ENCODE measurements at regions not wholly inside any gene's neighbourhood (a gene's known extent, or its start where the extent isn't known, plus 50 kb on each side); places are given as distances from the start of the nearest gene placed in this dataset.
"Not testable (repeated sequence)": the region's sequence is repeated elsewhere in the genome, so short reads cannot be mapped to it uniquely, and the experiment has no call there.

DNA sequence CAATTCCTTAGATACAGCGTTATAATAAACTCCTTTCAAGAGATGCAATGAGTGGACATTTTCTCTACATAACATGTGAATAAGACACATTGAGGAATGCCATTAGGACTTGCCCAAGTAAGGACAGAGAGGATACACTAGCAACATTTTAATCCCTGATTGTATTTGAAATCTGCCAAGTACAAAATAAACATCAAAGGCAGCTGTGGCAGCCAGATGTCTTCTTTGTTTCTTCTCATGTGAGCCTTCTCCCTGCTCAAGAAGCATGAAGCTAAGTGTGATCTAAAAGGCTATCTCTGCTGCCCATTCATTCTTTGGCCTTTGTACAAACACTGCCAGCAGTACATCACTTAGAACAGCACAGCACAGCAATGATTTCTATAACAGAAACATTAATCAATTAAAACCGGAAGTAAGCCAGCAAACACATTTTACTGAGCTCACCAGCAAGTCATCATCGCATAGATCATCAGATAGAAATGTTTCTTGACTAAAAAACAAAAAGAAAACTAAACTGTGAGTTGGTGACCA, 364.0 kb downstream of the CNTN6 start:
- no peak overlapping the region for H3K4me2 ChIP-seq (ENCODE audit: extremely low read depth, insufficient read depth, low read length)
- no peaks in the 10 kb centered on the region for H3K4me1 ChIP-seq (ENCODE audit: control insufficient read depth, extremely low read depth, insufficient read depth, low read length)
- no peak overlapping the region for H2AFZ ChIP-seq (ENCODE audit: low read length)
- H3K36me3 ChIP-seq (ENCODE audit: control insufficient read depth, insufficient read depth, low read length): no peaks in the 10 kb centered on the region
- H3K79me2 ChIP-seq (ENCODE audit: control insufficient read depth, insufficient read depth, low read length): no peaks in the 10 kb centered on the region
- H3K27me3 ChIP-seq (ENCODE audit: control insufficient read depth, insufficient read depth, low read length): no peaks in the 10 kb centered on the region
- H3K27ac ChIP-seq (ENCODE audit: insufficient read depth, low read length): no peak overlapping the region
- H3K9ac ChIP-seq (ENCODE audit: insufficient read depth, low read length): no peak overlapping the region
- H4K20me1 ChIP-seq (ENCODE audit: control insufficient read depth, extremely low read depth, insufficient read depth, low read length): no peaks in the 10 kb centered on the region
- H3K4me3 ChIP-seq (replicated peaks in 1 of 4; ENCODE audit: control extremely low read depth in 1 of 4, insufficient read depth in 1 of 4, low read depth in 3 of 4, low read length in 4 of 4): no peak overlapping the region
- DNase-seq (ENCODE audit: low read depth in 2 of 2): no peak
- TF ChIP-seq, protein P1, sequence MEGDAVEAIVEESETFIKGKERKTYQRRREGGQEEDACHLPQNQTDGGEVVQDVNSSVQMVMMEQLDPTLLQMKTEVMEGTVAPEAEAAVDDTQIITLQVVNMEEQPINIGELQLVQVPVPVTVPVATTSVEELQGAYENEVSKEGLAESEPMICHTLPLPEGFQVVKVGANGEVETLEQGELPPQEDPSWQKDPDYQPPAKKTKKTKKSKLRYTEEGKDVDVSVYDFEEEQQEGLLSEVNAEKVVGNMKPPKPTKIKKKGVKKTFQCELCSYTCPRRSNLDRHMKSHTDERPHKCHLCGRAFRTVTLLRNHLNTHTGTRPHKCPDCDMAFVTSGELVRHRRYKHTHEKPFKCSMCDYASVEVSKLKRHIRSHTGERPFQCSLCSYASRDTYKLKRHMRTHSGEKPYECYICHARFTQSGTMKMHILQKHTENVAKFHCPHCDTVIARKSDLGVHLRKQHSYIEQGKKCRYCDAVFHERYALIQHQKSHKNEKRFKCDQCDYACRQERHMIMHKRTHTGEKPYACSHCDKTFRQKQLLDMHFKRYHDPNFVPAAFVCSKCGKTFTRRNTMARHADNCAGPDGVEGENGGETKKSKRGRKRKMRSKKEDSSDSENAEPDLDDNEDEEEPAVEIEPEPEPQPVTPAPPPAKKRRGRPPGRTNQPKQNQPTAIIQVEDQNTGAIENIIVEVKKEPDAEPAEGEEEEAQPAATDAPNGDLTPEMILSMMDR (conservative IDR thresholded peaks at IDR 0.05 in 1 of 2, IDR thresholded peaks at IDR 0.05 in 1 of 2; ENCODE audit: low read depth in 1 of 2, low read length in 2 of 2): no peak
- no peak for TF ChIP-seq EZH2 (IDR thresholded peaks at IDR 0.05; ENCODE audit: low read length, missing control alignments)
- H3K9me3 ChIP-seq (ENCODE audit: control insufficient read depth, insufficient read depth, low read depth, low read length): no peaks in the 10 kb centered on the region

DNA sequence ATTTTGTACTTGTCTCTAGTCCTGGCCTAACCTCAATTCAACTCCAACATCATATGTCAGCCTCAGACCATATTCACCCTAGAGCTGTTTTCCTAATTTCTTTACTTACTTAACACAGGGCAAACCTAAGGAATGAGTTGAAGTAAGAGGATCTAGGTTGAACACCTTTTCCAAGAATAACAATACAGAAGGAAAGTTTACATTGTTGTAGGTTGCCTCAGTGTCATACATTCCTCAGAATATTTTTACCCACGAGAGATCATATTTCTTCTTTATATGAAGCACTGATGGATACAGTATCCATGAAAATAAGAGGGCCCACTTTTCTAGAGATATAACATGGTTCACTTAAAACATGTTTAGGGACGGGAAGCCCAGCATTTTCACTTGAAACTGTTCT, 369.5 kb downstream of the CNTN6 start:
- H3K4me1 ChIP-seq (ENCODE audit: control insufficient read depth, extremely low read depth, insufficient read depth, low read length): no peaks in the 10 kb centered on the region
- H3K4me2 ChIP-seq (ENCODE audit: extremely low read depth, insufficient read depth, low read length): no peak overlapping the region
- H3K36me3 ChIP-seq (ENCODE audit: control insufficient read depth, insufficient read depth, low read length): no peaks in the 10 kb centered on the region
- no peaks in the 10 kb centered on the region for H3K79me2 ChIP-seq (ENCODE audit: control insufficient read depth, insufficient read depth, low read length)
- no peaks in the 10 kb centered on the region for H4K20me1 ChIP-seq (ENCODE audit: control insufficient read depth, extremely low read depth, insufficient read depth, low read length)
- H2AFZ ChIP-seq (ENCODE audit: low read length): no peak overlapping the region
- H3K9me3 ChIP-seq (ENCODE audit: control insufficient read depth, insufficient read depth, low read depth, low read length): no peaks in the 10 kb centered on the region
- DNase-seq (ENCODE audit: low read depth in 2 of 2): no peak
- H3K4me3 ChIP-seq (replicated peaks in 1 of 4; ENCODE audit: control extremely low read depth in 1 of 4, insufficient read depth in 1 of 4, low read depth in 3 of 4, low read length in 4 of 4): no peak overlapping the region
- no peak overlapping the region for H3K27ac ChIP-seq (ENCODE audit: insufficient read depth, low read length)
- no peak for TF ChIP-seq EZH2 (IDR thresholded peaks at IDR 0.05; ENCODE audit: low read length, missing control alignments)
- TF ChIP-seq, protein P1 (conservative IDR thresholded peaks at IDR 0.05 in 1 of 2, IDR thresholded peaks at IDR 0.05 in 1 of 2; ENCODE audit: low read depth in 1 of 2, low read length in 2 of 2): no peak
- no peak overlapping the region for H3K9ac ChIP-seq (ENCODE audit: insufficient read depth, low read length)
- H3K27me3 ChIP-seq (ENCODE audit: control insufficient read depth, insufficient read depth, low read length): no peaks in the 10 kb centered on the region

DNA sequence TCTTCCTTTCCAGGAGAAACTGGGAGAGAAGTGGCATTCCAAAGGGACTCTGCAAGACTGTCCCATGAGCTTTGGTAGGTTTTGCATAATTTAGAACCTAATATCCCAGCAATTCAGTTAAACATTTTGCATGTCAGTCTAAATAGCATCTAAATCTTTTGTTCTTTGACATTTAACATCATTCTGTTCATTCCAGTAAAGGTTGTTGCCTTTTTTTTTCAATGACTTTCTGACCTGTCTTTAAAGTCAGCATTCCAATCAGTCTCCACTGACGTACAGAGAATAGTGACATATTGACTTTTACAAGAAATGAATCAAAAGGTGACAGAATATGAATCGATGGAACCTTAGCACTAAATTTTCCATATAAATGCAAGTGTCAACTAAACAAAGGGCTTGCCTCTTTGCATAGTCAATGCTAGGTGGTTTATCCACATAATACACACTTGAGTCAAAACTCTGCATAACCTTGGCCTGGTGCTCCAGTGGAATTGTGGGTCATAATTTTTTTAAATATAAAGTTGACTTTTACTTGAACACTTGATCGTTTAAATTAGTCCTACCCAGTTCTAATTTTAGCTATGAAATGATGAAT, 370.1 kb downstream of the CNTN6 start:
- TF ChIP-seq, protein P1 (conservative IDR thresholded peaks at IDR 0.05 in 1 of 2, IDR thresholded peaks at IDR 0.05 in 1 of 2; ENCODE audit: low read depth in 1 of 2, low read length in 2 of 2): no peak
- TF ChIP-seq EZH2 (IDR thresholded peaks at IDR 0.05; ENCODE audit: low read length, missing control alignments): no peak
- Histone ChIP-seq H3K36me3 (ENCODE audit: control insufficient read depth, insufficient read depth, low read length) (no peaks in the 10 kb centered on the region), H2AFZ (ENCODE audit: low read length) (no peak overlapping the region), H3K79me2 (ENCODE audit: control insufficient read depth, insufficient read depth, low read length) (no peaks in the 10 kb centered on the region), H3K9me3 (ENCODE audit: control insufficient read depth, insufficient read depth, low read depth, low read length) (no peaks in the 10 kb centered on the region), H3K4me1 (ENCODE audit: control insufficient read depth, extremely low read depth, insufficient read depth, low read length) (no peaks in the 10 kb centered on the region), H3K9ac (ENCODE audit: insufficient read depth, low read length) (no peak overlapping the region), H4K20me1 (ENCODE audit: control insufficient read depth, extremely low read depth, insufficient read depth, low read length) (no peaks in the 10 kb centered on the region), H3K4me2 (ENCODE audit: extremely low read depth, insufficient read depth, low read length) (no peak overlapping the region), H3K4me3 (replicated peaks in 1 of 4; ENCODE audit: control extremely low read depth in 1 of 4, insufficient read depth in 1 of 4, low read depth in 3 of 4, low read length in 4 of 4) (no peak overlapping the region), H3K27me3 (ENCODE audit: control insufficient read depth, insufficient read depth, low read length) (no peaks in the 10 kb centered on the region), H3K27ac (ENCODE audit: insufficient read depth, low read length) (no peak overlapping the region)
- DNase-seq (ENCODE audit: low read depth in 2 of 2): no peak

DNA sequence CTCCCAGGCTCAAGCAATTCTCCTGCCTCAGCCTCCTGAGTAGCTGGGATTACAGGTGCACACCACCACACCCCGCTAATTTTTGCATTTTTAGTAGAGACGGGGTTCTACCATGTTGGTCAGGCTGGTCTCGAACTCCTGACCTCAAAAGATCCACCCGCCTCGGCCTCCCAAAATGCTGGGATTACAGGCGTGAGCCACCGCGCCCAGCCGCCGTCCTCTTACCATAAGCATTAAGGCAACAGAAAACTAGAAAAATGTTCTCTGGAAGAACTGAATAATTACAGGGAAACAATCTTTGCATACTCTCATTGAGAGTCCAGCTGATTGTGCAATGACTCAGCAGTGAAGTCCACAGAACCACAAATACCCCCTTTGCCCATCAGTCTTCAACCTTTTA, 372.3 kb downstream of the CNTN6 start:
- H3K9ac ChIP-seq (ENCODE audit: insufficient read depth, low read length); H3K36me3 ChIP-seq (ENCODE audit: control insufficient read depth, insufficient read depth, low read length); H3K27me3 ChIP-seq (ENCODE audit: control insufficient read depth, insufficient read depth, low read length); DNase-seq (ENCODE audit: low read depth in 2 of 2); H3K4me1 ChIP-seq (ENCODE audit: control insufficient read depth, extremely low read depth, insufficient read depth, low read length); H3K4me3 ChIP-seq (replicated peaks in 1 of 4; ENCODE audit: control extremely low read depth in 1 of 4, insufficient read depth in 1 of 4, low read depth in 3 of 4, low read length in 4 of 4); H4K20me1 ChIP-seq (ENCODE audit: control insufficient read depth, extremely low read depth, insufficient read depth, low read length); H3K4me2 ChIP-seq (ENCODE audit: extremely low read depth, insufficient read depth, low read length); H3K9me3 ChIP-seq (ENCODE audit: control insufficient read depth, insufficient read depth, low read depth, low read length); H3K27ac ChIP-seq (ENCODE audit: insufficient read depth, low read length); H3K79me2 ChIP-seq (ENCODE audit: control insufficient read depth, insufficient read depth, low read length); H2AFZ ChIP-seq (ENCODE audit: low read length): not testable (repeated sequence)

All from fibroblast of lung (primary cell).